HG03095 (cell line): ENCODE measurements at regions not wholly inside any gene's neighbourhood (a gene's known extent, or its start where the extent isn't known, plus 50 kb on each side); places are given as distances from the start of the nearest gene placed in this dataset.
"Not testable (repeated sequence)": the region's sequence is repeated elsewhere in the genome, so short reads cannot be mapped to it uniquely, and the experiment has no call there.

Source experiments
- ATAC-seq: cut with Tn5 transposase; IDR thresholded peaks from one replicate; pipeline ENCODE4 v1.9.1; 2021; ENCODE audit warnings: moderate library complexity; ENCODE audit not compliant: unreplicated experiment

- no peak for ATAC-seq
Observed at GRCh38 chr10:53543410-53543809, 770.8 kb upstream of the MBL2 start.

GRCh38 chr10:53537508-53537907 is 764.9 kb upstream of the MBL2 start:
- ATAC-seq: no peak

GRCh38 chr10:53536322-53536721 is 763.7 kb upstream of the MBL2 start:
- ATAC-seq: no peak

GRCh38 chr10:53534428-53534827 is 761.8 kb upstream of the MBL2 start:
- no peak for ATAC-seq

GRCh38 chr10:53528974-53529373 is 756.4 kb upstream of the MBL2 start:
- no peak for ATAC-seq

- no peak for ATAC-seq
Observed at GRCh38 chr10:53521046-53521445, 748.5 kb upstream of the MBL2 start.

GRCh38 chr10:53508197-53508596 is 735.6 kb upstream of the MBL2 start:
- no peak for ATAC-seq

GRCh38 chr10:53504492-53504891 is 731.9 kb upstream of the MBL2 start:
- not testable (repeated sequence) for ATAC-seq

GRCh38 chr10:53491774-53492173 is 719.2 kb upstream of the MBL2 start:
- no peak for ATAC-seq

GRCh38 chr10:53490553-53490952 is 718.0 kb upstream of the MBL2 start:
- no peak for ATAC-seq

GRCh38 chr10:53489335-53490182 is 717.0 kb upstream of the MBL2 start:
- no peak for ATAC-seq

GRCh38 chr10:53487019-53487983 is 714.7 kb upstream of the MBL2 start:
- no peak for ATAC-seq

GRCh38 chr10:53485422-53485821 is 712.8 kb upstream of the MBL2 start:
- not testable (repeated sequence) for ATAC-seq

- no peak for ATAC-seq
Observed at GRCh38 chr10:53479365-53479764, 706.8 kb upstream of the MBL2 start.

GRCh38 chr10:53477313-53477675 is 704.7 kb upstream of the MBL2 start:
- no peak for ATAC-seq

- ATAC-seq: no peak
Observed at GRCh38 chr10:53476650-53477312, 704.2 kb upstream of the MBL2 start.

- no peak for ATAC-seq
Observed at GRCh38 chr10:53469383-53469782, 696.8 kb upstream of the MBL2 start.

- no peak for ATAC-seq
Observed at GRCh38 chr10:53463539-53463938, 691.0 kb upstream of the MBL2 start.

- ATAC-seq: no peak
Observed at GRCh38 chr10:53458007-53458406, 685.4 kb upstream of the MBL2 start.

GRCh38 chr10:53453196-53453595 is 680.6 kb upstream of the MBL2 start:
- ATAC-seq: no peak

- ATAC-seq: no peak
Observed at GRCh38 chr10:53447576-53447975, 675.0 kb upstream of the MBL2 start.
